ENCODE measurements at regions not wholly inside any gene's neighbourhood (a gene's known extent, or its start where the extent isn't known, plus 50 kb on each side); places are given as distances from the start of the nearest gene placed in this dataset.

DNA sequence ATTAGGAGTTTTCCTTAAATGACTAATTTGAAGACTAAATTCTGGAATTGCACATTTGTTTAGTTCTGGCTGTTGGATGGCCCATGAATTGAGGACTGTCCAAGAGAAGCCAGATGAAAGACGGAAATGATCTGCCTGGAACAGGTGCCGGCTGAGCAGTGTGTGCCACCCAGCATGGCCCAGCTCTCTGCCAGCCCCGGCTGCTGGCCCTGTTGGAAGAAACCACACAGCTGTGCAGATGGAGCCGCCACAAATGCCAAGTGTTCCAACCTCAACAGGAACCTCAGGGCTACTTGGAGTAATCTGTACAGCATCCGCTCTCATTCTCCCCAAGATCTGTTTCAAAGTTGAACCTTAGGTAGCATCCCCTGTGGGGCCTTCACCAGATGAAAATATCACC lies 67.0 kb upstream of the STARD13 start:
- no peak for TF ChIP-seq POLR2A (IDR thresholded peaks at IDR 0.05; ENCODE audit: low read depth, low read length)
- TF ChIP-seq MAFK (IDR thresholded peaks at IDR 0.05; ENCODE audit: low read depth, low read length) = no peak
- TF ChIP-seq BHLHE40 (IDR thresholded peaks at IDR 0.05; ENCODE audit: low read depth, low read length) = no peak
- TF ChIP-seq, protein P1, sequence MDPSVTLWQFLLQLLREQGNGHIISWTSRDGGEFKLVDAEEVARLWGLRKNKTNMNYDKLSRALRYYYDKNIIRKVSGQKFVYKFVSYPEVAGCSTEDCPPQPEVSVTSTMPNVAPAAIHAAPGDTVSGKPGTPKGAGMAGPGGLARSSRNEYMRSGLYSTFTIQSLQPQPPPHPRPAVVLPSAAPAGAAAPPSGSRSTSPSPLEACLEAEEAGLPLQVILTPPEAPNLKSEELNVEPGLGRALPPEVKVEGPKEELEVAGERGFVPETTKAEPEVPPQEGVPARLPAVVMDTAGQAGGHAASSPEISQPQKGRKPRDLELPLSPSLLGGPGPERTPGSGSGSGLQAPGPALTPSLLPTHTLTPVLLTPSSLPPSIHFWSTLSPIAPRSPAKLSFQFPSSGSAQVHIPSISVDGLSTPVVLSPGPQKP (IDR thresholded peaks at IDR 0.05; ENCODE audit: borderline replicate concordance, low read depth, low read length) = no peak
- TF ChIP-seq, protein P2, sequence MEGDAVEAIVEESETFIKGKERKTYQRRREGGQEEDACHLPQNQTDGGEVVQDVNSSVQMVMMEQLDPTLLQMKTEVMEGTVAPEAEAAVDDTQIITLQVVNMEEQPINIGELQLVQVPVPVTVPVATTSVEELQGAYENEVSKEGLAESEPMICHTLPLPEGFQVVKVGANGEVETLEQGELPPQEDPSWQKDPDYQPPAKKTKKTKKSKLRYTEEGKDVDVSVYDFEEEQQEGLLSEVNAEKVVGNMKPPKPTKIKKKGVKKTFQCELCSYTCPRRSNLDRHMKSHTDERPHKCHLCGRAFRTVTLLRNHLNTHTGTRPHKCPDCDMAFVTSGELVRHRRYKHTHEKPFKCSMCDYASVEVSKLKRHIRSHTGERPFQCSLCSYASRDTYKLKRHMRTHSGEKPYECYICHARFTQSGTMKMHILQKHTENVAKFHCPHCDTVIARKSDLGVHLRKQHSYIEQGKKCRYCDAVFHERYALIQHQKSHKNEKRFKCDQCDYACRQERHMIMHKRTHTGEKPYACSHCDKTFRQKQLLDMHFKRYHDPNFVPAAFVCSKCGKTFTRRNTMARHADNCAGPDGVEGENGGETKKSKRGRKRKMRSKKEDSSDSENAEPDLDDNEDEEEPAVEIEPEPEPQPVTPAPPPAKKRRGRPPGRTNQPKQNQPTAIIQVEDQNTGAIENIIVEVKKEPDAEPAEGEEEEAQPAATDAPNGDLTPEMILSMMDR (conservative IDR thresholded peaks at IDR 0.05; ENCODE audit: low read depth, low read length) = no peak
- no peak for TF ChIP-seq CHD1 (IDR thresholded peaks at IDR 0.05; ENCODE audit: low read depth, low read length)
- no peak for TF ChIP-seq CEBPB (IDR thresholded peaks at IDR 0.05; ENCODE audit: low read depth, low read length)
- TF ChIP-seq, protein P3, sequence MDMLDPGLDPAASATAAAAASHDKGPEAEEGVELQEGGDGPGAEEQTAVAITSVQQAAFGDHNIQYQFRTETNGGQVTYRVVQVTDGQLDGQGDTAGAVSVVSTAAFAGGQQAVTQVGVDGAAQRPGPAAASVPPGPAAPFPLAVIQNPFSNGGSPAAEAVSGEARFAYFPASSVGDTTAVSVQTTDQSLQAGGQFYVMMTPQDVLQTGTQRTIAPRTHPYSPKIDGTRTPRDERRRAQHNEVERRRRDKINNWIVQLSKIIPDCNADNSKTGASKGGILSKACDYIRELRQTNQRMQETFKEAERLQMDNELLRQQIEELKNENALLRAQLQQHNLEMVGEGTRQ (IDR thresholded peaks at IDR 0.05; ENCODE audit: low read depth, low read length) = no peak
- TF ChIP-seq NFE2L2 (IDR thresholded peaks at IDR 0.05; ENCODE audit: low read depth, low read length) = no peak
- TF ChIP-seq MXI1 (IDR thresholded peaks at IDR 0.05; ENCODE audit: borderline replicate concordance, low read depth, low read length) = no peak
- no peak overlapping the region for H2BK5ac ChIP-seq (ENCODE audit: low read depth, low read length, poor library complexity, severe bottlenecking)
- 0 out of 2 replicates have a peak, but pooled peaks cover 8% of the 10 kb centered on the region for H4K20me1 ChIP-seq (ENCODE audit: insufficient read depth, low read length)
- intact Hi-C loops (cut with micrococcal nuclease) (loop anchor here (1.0 kb wide), 1 partner anchor 63 kb away; no protein-coding TSS in a partner anchor), dilution Hi-C loops (cut with HindIII; ENCODE audit: low sequenced_read_pairs, unreplicated experiment) (no loop called here), in situ Hi-C loops (cut with MboI; ENCODE audit: low sequenced_read_pairs) (no loop called here)
- POLR2A ChIA-PET (ENCODE audit: unreplicated experiment) = no interaction called here
- H2AK9ac ChIP-seq (replicated peaks; ENCODE audit: low read depth, low read length, poor library complexity) = no peak overlapping the region
- H3K4me2 ChIP-seq (ENCODE audit: low read depth, low read length) = no peak overlapping the region
- no peak overlapping the region for H4K5ac ChIP-seq (ENCODE audit: low read depth, low read length)
- peak overlapping the region; percentile 7; the same call in 1 of the 2 replicates for H2AK5ac ChIP-seq (ENCODE audit: low read depth, low read length)
- H3K27ac ChIP-seq (ENCODE audit: insufficient read depth, low read length) = no peak overlapping the region
- H3K9me3 ChIP-seq (ENCODE audit: control insufficient read depth, insufficient read depth, low read length) = no peaks in the 10 kb centered on the region
- no peak overlapping the region for H3K18ac ChIP-seq (ENCODE audit: low read depth, low read length)
- no peak overlapping the region for H4K8ac ChIP-seq (ENCODE audit: low read depth in 2 of 2, low read length in 2 of 2)
- peaks cover 0 to 26% of the 10 kb centered on the region in 2 experiments; a peak in 3 of 4 replicates for H3K79me1 ChIP-seq (ENCODE audit: low read depth in 1 of 2, low read length in 2 of 2)
- no peak overlapping the region for H2BK15ac ChIP-seq (ENCODE audit: low read depth, low read length)
- peaks cover 11% of the 10 kb centered on the region for H3K9me1 ChIP-seq (ENCODE audit: insufficient read depth, low read length)
- no peak overlapping the region for H2AFZ ChIP-seq (replicated peaks; ENCODE audit: low read length, poor library complexity)
- CTCF ChIA-PET = no interaction called here
- H3K9ac ChIP-seq (ENCODE audit: low read depth, low read length) = no peak overlapping the region
- H3K23ac ChIP-seq (ENCODE audit: low read depth, low read length) = no peak overlapping the region
- no peak overlapping the region for H3K4me3 ChIP-seq (ENCODE audit: insufficient read depth, low read depth, low read length)
- H3K4me1 ChIP-seq (ENCODE audit: control insufficient read depth, insufficient read depth, low read length) = peaks cover 11% of the 10 kb centered on the region
- no peak overlapping the region for H2BK20ac ChIP-seq (ENCODE audit: low read depth, low read length)
- no peak overlapping the region for H3K56ac ChIP-seq (ENCODE audit: extremely low read depth, insufficient read depth, low read length)
- no TSS peak for BruUV-seq (replicated peaks)
- WGBS, 2 experiments (ENCODE audit: extremely low coverage in 2 of 2, insufficient read length in 1 of 2) = 94% methylated on average over 3 of the region's 5 CpGs; no CpG with 5 or more reads in 1 of the 2 experiments
- H3K4ac ChIP-seq (ENCODE audit: low read depth, low read length) = no peak overlapping the region
- H3K36me3 ChIP-seq (ENCODE audit: control insufficient read depth, insufficient read depth, low read length) = peaks cover 2% of the 10 kb centered on the region; the same call in 1 of the 2 replicates
- no peak overlapping the region for H2BK120ac ChIP-seq (ENCODE audit: low read depth, low read length)
- no peak overlapping the region for H3K14ac ChIP-seq (replicated peaks; ENCODE audit: low read depth, low read length)
- DNase-seq = no peak
- no peak overlapping the region for H4K91ac ChIP-seq (ENCODE audit: insufficient read depth, low read depth, low read length)
- H3K27me3 ChIP-seq (ENCODE audit: control insufficient read depth, insufficient read depth, low read length) = no peaks in the 10 kb centered on the region
- no peak for ATAC-seq (ENCODE audit: low read depth)

All from IMR-90 (cell line).